DLD1 (cell line): ENCODE measurements at regions not wholly inside any gene's neighbourhood (a gene's known extent, or its start where the extent isn't known, plus 50 kb on each side); places are given as distances from the start of the nearest gene placed in this dataset.

ENCODE experiments used
- in situ Hi-C: cut with HindIII; loops from 2 replicates; pipeline ENCODE4 v1.10.0; 2017; ENCODE audit warnings: low sequenced_read_pairs

DNA sequence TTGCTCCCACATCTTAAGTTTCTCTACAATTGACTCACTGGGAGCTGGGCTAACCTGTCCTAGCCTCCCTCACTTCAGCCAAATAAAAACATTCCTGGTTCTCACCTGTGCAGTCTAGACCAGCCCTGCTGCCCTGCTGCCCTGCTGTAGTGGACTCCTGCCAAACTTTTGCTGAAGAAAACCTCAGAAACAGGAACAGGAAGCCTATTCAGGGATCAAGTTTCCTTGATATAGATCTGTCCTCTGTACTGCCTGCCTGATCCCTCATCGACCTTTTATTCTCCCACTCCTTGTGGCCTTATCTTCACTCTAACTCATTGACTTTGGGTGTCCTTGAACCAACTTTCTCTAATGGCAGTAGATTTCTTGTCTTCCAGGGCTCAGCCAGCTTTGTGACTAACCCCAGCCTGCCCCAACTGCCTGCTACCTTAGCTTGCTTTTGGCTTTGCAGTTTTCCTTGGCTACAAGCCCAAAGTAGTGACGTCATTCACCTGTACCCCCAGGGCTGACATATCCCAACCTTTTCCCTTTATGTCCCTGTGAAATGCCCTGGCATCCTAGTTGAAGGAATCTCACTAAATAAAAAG is 234.8 kb downstream of the DUSP6 start:
- in situ Hi-C loops, result no loop called here

DNA sequence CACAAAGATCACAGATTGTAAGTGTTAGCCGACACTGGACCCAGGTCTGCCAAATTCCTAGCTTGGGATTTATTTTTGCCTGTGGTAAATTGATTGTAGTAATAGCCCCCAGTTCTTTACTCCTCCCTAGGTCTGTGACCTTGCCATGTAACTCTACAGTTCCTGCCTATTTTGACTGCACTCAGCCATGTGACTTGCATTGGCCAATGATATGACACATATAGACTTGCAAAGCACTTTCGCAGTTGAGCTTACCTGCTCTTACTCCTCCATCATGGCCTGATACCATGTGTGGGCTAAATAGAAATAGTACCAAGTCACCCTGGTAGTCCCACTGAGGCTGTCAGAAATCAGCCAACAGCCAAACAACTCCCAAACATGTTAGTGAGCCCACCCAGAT is 240.3 kb downstream of the DUSP6 start:
- in situ Hi-C loops, result no loop called here

DNA sequence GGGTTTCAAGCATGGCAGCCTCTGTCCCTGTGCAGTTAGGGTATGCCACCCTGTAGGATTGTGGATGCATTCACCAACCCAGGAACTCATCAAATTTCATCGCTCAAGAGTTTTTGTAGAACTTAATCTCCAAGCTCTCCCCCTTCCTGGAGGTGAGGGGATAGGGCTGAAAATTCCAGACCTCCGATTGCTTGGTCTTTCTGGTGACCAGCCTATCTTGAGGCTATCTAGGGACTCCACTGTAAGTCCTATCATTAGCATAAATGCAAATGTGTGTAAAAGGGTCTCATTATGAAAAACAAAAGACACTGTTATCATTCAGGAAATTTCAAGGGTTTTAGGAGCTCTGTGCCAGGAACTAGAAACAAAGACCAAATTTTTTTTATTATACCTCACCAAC is 244.0 kb downstream of the DUSP6 start:
- in situ Hi-C loops, result no loop called here

DNA sequence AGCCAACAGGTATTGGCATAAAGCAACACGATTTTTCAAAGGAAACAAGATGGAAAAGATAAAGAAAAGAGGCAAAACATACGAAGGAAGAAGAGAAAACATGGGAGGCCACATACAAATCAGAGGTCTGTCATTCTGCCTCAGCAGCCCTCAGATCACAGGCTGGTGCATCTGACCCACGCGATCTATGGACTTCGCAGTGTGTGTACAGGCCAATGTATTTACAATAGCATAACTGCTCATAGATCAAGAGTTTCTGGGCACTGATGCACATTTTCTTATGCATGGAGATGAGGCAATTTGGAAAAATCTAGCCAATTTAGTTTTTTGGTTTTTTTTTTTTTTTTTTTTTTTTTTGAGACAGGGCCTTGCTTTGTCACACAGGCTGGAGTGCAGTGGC is 245.4 kb downstream of the DUSP6 start:
- in situ Hi-C loops, result no loop called here

DNA sequence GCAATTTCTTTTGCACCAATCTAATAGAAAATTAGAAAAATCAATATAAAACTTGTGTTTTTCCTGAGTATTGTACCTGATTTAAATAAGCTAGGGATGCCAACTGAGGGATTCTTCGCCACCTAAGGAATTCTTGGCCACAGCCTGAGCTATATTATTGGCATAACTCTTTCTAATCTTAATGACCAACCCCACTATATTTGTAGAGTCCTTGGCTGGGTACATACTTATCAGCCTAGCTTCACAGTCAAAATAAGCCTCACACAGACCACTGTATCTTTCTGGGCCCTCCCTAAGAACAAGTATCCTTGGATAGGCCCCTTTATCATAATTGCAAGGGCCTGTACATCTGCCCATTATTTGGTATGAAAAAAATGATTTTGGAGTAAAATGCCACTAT is 247.1 kb downstream of the DUSP6 start:
- in situ Hi-C loops, result no loop called here

DNA sequence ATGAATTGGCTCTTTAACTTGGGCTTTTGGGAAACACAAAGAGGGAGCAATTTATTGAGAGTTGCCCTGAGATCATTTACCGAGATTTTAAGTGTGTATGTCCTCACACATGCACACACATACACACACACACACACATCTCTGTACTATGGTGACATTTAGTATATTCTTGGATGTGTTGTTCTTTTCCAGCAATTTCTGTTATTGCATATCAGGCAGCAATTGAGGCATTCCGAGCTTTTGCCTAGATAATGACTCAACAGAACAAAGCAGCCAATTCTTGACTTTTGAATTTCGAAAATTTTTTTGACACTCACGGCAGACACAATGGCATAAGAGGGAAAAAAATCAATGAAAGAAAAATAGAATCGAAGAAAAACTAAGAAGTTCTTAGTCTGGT is 248.5 kb downstream of the DUSP6 start:
- in situ Hi-C loops, result no loop called here

DNA sequence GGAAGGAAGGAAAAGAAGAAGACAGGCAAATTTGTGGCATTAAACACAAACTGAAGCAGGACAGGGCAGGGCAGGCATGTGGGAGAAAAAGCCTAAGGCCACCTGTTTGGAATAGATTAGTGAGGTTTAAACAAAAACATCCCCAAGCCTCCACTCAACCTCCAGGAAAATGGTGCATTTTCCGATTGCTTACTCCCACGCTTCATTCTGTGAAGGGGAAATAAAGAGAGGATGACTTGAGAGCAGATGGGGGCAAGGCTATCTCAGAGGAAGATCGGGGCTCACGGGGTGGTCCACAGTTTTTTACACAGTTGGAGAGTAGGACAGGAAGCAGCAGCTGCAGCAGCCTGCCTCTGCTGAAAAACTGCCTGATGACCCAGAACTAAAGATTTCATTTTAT is 250.9 kb downstream of the DUSP6 start:
- in situ Hi-C loops, result no loop called here

DNA sequence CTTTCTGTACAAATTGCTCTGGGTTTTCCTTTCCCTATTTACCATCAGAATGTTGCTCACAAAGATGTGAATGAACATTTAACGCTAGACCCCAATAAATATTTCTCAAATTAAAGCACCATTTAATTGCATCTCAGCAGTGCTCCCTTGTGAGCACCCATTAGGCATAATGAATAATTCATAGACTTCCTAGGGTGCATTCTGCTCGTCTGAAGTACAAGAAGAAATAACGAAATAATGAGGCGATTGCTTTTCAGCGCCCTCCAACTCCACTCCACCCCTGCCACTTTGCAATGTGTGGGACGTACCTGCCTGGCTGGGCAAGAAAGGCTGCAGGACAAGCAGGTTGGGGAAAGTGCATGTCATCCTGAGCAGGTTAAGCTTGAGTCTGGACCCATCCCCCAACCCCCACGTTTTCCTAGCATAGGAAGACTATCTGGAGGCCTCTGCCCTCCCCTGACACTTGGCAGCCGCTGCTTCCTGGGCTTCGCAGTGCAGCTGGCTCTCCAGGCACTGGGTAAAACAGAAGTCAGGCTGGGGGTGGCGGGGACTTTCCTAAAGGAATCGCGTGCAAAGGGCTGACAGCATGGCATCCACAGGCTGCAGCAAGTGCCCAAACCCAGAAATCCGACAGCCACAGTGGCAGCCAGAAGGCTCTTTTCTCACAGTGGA is 253.7 kb downstream of the DUSP6 start:
- in situ Hi-C loops, result no loop called here

DNA sequence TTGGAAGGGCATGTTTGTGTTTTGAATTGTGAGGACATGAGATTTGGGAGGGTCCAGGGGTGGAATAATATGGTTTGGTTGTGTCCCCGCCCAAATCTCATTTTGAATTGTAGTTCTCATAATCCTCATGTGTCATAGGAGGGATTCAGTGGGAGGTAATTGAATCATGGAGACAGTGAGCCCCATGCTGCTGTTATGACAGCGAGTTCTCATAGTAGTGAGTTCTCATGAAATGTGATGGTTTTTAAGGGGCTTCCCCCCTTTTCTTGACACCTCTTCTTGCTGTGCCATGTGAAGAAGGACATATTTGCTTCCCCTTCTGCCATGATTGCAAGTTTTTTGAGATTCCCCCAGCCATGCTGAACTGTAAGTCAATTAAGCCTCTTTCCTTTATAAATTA is 260.0 kb downstream of the DUSP6 start:
- in situ Hi-C loops, result no loop called here

DNA sequence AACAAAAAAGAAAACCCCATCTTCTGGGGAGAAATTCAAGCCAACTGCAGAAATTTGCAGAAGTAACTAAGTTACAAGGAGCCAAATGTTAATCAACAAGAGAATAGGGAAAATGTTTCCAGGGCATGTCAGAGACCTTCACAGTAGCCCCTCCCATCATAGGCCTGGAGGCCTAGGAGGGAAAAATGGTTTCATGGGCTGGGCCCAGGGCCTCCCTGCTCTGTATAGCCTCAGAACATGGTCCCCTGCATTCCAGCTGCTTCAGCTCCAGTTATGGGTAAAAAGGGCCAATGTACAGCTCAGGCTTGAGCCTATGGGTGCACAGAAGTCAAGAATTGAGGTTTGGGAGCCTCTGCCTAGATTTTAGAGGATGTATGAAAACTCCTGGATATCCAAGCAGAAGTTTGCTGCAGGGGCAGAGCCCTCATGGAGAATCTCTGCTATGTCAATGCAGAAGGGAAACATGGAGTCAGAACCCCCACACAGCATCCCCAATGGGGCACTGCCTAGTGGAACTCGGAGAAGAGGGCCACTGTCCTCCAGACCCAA is 260.9 kb downstream of the DUSP6 start:
- in situ Hi-C loops, result no loop called here

DNA sequence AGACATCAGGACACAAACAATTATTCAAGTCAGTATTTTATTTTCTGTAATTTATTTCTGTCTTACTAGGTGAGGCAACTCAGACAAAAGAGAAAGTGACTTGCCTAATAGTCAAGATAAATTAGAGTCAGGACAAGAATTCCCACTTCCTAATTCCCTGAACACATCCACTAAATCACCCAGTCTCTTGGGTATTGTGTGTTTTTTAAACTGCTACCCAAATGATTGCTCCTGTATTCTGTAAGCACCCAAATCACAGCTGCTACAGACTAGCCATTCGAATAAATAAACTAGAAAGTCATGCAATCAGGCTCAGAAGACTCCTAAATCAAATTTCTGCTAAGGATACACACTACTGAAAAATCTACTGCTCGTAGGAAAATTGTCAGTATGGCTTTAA is 263.0 kb downstream of the DUSP6 start:
- in situ Hi-C loops, result no loop called here

DNA sequence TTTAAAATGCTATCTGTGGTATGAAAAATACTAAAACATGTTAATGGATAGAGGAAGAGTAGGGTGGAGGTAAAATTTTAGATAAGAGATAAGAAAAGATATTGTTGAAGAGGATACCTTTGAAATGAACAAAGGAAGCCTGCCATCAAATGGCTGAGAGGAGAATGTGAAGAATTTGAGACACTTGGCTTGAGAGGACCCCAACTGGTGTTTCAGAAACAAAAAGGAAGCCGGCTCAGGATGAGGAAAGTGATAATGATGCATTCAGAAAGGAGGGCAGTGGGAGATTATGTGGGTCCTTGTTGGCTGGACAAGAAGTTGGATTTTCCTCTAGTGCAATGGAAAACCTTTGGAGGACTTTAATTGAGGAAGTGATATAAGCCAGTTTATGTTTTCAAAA is 264.4 kb downstream of the DUSP6 start:
- in situ Hi-C loops, result no loop called here

DNA sequence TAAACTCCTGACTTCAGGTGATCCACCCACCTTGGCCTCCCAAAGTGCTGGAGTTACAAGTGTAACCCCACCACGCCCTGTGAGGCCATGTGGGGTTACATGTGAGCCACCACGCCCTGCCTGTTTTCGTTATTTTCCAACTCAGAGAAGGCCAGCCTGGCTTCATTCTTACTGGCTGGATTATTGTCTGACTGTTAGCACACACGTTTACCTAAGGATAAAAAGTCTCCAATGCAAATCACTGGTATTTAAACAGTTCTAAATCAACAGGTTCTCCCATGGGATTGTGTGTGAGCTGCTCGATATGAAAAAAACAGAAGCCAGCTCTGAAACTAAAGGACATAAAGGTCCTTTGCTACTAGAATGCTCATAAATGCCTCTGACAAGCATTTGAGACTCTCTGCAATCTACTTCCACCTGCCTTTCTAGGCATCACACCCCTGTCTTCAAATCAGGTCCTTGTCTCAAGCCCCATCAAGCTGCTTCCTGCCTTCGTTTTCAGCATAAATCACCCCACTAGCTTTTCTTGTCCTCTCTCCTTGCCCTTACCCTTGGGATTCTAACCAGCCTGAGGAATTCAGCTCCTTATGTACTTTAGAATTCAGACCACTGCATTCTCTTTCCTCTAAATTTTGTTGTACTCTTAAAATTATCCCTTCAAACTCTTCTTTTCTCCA is 265.0 kb downstream of the DUSP6 start:
- in situ Hi-C loops, result no loop called here

DNA sequence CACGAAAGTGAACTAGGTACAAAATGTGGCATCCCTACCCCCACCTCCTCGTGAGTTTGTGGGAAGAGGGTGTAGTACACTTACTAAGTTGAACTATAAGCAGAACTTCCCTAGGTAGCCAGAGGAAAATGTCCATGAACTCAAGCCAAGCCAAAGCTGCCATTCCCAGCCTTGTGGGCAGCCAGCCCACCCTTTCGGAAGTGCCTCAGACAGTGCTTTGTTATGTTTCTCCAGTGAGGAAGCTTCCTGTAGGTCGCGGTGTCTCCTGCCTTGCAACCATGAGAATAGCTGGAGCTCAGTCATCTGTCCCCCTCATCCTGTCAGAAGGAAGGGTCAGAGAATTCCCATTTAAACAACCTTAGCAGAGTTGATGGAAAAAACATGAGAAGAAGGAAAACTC is 266.9 kb downstream of the DUSP6 start:
- in situ Hi-C loops, result no loop called here

DNA sequence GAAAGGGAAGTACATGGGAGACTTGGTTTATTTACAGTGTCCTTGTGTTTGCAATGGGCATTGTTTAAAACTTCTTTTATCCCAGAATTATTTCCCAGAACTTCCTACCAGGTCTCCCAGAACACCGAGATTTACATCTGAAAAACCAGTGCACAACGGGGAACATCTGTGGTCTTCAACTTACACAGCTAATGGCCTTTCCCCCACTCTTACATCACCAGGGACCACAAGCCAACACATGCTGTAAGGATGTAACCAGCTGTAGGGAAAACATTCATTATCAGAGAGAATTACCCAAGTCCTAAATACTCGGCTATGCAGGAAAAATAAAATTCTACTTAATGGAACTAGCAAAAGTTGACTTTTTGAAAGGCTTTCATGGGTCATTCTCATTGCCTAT is 267.6 kb downstream of the DUSP6 start:
- in situ Hi-C loops, result no loop called here

DNA sequence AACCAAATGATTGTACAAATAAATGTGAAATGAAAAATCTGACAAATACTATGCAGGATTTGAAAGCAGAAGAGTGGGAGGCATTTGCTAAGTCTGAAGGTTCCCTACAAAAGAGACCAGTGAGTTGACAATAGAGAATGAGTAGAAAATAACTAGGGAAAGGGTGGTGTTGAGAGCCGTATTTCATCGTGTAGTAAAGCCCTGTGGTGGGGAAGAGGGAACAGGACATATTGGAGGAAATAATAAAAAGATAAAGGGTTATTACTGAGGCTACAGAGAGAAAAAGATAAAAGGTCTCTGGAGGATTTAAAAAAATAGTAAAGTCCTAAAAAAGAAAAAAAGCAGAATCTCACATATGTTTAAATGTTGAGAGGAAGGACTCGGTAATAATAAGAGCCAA is 268.8 kb downstream of the DUSP6 start:
- in situ Hi-C loops, result no loop called here

DNA sequence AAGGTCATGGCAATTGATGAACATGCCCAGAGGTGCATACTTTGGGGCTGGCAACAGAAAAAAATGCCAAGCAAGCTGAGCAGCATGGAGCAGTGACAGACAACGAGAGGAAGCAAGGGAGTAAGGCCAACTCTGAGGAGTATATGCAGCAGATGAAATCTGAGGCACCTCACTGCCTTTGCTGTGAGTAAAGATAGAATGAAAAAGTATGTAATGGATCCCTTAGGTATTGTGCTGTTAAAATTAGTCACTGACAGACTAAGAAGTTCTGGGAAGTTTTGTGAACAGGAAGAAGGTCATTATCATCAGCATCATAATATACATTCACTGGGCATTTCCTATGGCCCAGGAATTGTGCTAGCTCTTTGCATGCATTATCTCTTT is 269.9 kb downstream of the DUSP6 start:
- in situ Hi-C loops, result no loop called here

DNA sequence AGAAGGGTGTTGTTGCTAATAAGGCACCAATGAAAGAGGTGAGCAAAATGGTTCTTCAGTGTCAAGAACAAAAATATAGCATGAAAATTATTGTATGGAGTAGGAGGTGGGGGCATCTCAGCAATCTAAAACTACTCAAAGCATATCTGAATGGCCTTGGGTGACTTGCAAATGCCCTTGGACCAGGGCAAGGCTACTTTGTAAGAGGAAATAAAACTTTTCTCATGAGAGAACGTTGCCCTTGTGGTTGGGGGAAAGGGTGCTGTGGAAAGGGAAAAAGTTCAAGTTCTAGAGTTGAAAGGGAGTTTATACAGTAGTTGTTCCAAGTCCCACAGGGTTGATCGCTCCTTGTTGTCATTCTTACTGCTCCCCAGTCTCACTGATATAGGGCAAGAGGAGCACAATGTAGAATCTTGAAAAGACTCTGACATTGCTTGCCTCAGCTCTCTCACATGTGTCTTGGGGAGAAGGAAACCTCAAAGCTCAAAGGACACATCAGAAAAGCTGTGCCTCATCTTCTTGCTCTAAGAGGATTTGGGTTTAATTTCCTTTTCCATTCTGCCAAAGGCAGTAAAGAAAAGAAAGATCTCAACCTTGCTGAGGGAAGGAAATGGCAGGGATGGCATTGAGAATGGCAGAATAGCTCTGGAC is 270.5 kb downstream of the DUSP6 start:
- in situ Hi-C loops, result no loop called here

DNA sequence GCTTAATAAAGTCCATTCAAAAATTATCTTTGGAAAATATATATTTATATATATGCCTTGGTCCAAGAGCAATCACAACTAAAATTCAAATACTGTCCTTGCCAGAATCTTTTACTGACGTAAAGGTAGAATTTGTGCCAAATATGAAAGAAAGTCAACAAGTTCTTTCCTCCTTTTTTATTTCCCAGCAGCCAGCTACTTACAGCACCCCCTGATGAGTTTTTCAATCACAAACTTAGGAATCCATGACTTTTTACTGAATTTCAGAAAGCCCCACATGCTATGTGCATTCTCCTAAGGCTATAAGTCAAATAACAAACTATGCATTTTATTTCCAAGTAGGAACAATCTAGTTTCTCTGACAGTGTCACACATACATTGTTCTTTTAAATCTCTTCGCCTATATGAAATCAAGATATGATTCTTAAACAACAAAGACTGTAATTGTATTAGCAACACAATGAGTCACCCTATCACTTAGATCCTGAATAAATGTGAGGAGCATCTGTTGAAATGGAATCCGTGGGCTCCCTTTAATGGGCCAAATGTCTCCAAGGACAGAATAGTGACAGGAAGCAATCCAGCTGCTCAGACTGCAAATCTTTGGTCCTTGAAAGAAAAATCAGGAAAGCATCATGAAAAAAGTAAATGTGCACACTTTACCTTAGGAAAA is 271.4 kb downstream of the DUSP6 start:
- in situ Hi-C loops, result no loop called here

DNA sequence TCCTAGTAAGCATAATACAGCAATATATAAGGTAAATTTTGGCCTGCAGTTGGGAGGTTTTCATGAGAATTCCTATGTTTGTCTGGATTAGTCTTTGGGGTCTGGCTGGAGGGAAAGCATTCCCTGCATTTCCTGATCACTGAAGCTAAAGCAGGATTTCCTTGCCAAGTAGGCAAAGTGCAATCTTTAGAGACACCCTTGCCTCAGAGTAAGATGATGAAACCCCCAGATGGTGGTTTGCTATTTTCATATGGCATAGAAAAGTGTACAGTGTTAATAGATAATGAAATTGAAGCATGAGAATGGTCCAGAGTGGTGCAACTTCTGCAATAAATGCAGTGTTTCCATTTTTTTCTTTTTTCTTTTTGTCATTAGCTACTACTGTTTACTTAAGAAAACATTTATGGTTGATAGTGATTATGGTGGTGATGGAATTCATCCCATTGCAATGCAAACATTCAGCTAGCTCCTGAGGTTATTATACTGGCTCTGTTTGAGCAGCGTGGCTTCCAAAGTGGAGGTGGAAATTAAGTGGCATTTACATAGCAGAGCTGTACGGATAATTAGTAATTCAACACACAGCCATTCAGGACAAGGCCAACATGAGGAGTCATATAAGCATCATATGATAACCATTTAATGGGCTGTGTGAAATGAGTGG is 276.3 kb downstream of the DUSP6 start:
- in situ Hi-C loops, result no loop called here

DNA sequence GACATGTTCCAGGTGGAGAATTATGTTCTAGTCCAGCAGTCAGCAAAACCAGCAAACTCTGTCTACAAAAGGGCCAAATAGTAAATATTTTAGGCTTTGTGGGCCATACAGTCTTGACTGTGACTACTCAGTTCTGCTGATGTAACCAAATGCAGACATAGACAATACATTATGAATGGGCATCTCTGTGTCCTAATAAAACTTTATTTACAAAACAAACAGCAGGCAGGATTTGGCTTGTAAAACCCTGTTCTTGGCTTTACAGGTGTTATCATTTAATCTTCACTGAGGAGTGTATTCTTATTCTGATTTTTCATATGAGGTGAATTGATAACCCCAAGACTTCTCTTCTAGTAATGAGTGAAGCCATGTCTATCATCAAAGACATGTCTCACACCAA is 278.6 kb downstream of the DUSP6 start:
- in situ Hi-C loops, result loop anchor here (25.0 kb wide), 1 partner anchor 389 kb away; no protein-coding TSS in a partner anchor
